Breast epithelium (tissue), 4 donors: ENCODE measurements at regions not wholly inside any gene's neighbourhood (a gene's known extent, or its start where the extent isn't known, plus 50 kb on each side); places are given as distances from the start of the nearest gene placed in this dataset.

Source experiments
- DNase-seq, 2 donors: peaks; one replicate each; pipeline ENCODE4 v3.0.0-alpha.2; 2019; ENCODE audit warnings: low spot score in 2 of 2
- H3K27ac ChIP-seq, 2 donors: fragments of 200-600 bp; sonication (generic) in 1 of 2; one replicate each; pipeline ENCODE4 v1.5.1; 2016 to 2019; ENCODE audit warnings: mild to moderate bottlenecking in 1 of 2
- H3K27me3 ChIP-seq, 2 donors: fragments of 200-600 bp; sonication (generic) in 1 of 2; one replicate each; pipeline versions ENCODE4 v1.5.1 to v1.6.0; 2017 to 2019; ENCODE audit warnings: control low read depth in 1 of 2, mild to moderate bottlenecking in 1 of 2
- H3K36me3 ChIP-seq: fragments of 200-600 bp; one replicate; pipeline ENCODE4 v1.5.1; 2019
- H3K4me1 ChIP-seq, 2 donors: fragments of 200-600 bp; sonication (generic); one replicate each; pipeline ENCODE4 v1.5.1; 2016 to 2019; ENCODE audit warnings: control low read depth in 1 of 2
- H3K4me3 ChIP-seq, 3 donors: fragments of 200-600 bp; sonication (generic); 1 replicate in 2 of 3; 2 replicates in 1 of 3; pipeline ENCODE4 v1.5.1; 2016 to 2019; ENCODE audit warnings: mild to moderate bottlenecking in 3 of 3, moderate library complexity in 2 of 3
- H3K9me3 ChIP-seq, 2 donors: fragments of 200-600 bp; sonication (generic) in 1 of 2; one replicate each; pipeline ENCODE4 v1.5.1; 2016 to 2019; ENCODE audit warnings: control low read depth in 1 of 2
- POLR2A ChIP-seq: fragments of 450-650 bp; IDR thresholded peaks from one replicate; pipeline ENCODE4 v1.6.1; 2016; ENCODE audit warnings: antibody characterized with exemption, mild to moderate bottlenecking, moderate library complexity
- POLR2AphosphoS5 ChIP-seq, 3 donors: sonication (generic); formaldehyde crosslinking; IDR thresholded peaks; one replicate each; pipeline ENCODE4 v1.6.1; 2017; ENCODE audit warnings: antibody characterized with exemption in 3 of 3
- intact Hi-C: fragments of 100-400 bp; cut with DNase I; formaldehyde crosslinking; loops from one replicate; pipeline ENCODE4 v1.15.1; 2023; ENCODE audit warnings: low total_unique reads
- TF ChIP-seq, protein P1 (sequence below), 3 donors: fragments of 450-650 bp; IDR thresholded peaks; one replicate each; pipeline ENCODE4 v1.5.1; 2016 to 2017; ENCODE audit warnings: antibody characterized with exemption in 3 of 3, mild to moderate bottlenecking in 3 of 3, moderate library complexity in 3 of 3

DNA sequence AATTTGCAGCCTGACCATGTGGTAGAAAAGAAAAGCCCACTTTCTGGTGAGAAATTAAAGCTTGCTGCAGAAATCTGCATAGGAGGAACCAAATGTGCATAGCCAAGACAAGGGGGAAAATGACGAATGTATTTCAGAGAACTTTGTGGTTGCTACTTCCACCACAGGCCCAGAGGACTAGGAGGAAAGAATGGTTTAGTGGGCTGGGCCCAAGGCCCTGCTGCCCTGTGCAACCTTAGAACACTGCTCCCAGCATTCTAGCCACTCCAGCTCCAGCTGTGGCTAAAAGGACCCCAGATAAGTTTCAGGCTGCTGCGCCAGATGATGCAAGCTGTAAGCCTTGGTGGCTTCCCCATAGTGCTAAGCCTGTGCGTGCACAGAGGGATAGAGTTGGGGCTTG lies 764.3 kb downstream of the SLC6A15 start:
- TF ChIP-seq, protein P1, sequence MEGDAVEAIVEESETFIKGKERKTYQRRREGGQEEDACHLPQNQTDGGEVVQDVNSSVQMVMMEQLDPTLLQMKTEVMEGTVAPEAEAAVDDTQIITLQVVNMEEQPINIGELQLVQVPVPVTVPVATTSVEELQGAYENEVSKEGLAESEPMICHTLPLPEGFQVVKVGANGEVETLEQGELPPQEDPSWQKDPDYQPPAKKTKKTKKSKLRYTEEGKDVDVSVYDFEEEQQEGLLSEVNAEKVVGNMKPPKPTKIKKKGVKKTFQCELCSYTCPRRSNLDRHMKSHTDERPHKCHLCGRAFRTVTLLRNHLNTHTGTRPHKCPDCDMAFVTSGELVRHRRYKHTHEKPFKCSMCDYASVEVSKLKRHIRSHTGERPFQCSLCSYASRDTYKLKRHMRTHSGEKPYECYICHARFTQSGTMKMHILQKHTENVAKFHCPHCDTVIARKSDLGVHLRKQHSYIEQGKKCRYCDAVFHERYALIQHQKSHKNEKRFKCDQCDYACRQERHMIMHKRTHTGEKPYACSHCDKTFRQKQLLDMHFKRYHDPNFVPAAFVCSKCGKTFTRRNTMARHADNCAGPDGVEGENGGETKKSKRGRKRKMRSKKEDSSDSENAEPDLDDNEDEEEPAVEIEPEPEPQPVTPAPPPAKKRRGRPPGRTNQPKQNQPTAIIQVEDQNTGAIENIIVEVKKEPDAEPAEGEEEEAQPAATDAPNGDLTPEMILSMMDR (IDR thresholded peaks at IDR 0.05), result no peak
- TF ChIP-seq POLR2AphosphoS5 (IDR thresholded peaks at IDR 0.05), result no peak
- TF ChIP-seq POLR2A, result no peak
- H3K4me1 ChIP-seq, result no peaks in the 10 kb centered on the region
- no peak overlapping the region for H3K27ac ChIP-seq
- H3K9me3 ChIP-seq, result peaks cover 6 to 7% of the 10 kb centered on the region in 2 donors
- DNase-seq, result no peak
- H3K4me3 ChIP-seq, result no peak overlapping the region
- no peaks in the 10 kb centered on the region for H3K36me3 ChIP-seq
- H3K27me3 ChIP-seq, result no peaks in the 10 kb centered on the region
- intact Hi-C loops, result no loop called here

DNA sequence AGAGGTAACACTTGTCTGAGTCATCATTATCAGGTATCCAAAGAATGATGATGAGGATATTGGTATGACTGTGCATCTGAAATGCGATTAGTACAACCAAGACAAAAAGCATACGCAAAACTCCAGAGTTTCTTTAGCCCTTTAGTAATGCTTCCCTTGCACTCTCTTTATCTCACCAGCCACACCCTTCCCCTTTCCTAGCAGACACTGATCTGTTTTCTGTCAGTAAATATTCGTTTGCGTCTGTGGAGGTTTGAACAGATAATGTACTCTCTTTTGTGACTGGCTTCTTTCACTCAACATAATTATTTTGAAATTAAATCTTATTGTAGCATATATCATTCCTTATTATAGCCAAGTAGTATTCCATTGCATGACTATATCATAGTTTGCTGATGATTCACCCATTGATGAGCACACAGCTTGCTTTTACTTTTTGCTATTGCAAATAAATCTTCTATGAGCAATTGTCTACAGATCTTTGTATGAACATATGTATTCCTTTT lies 775.7 kb downstream of the SLC6A15 start:
- H3K27me3 ChIP-seq, result no peaks in the 10 kb centered on the region
- no peaks in the 10 kb centered on the region for H3K36me3 ChIP-seq
- intact Hi-C loops, result no loop called here
- H3K9me3 ChIP-seq, result no peaks in the 10 kb centered on the region
- no peak for DNase-seq
- H3K4me3 ChIP-seq, result no peak overlapping the region
- H3K27ac ChIP-seq, result no peak overlapping the region
- no peak for TF ChIP-seq POLR2AphosphoS5 (IDR thresholded peaks at IDR 0.05)
- TF ChIP-seq, protein P1 (IDR thresholded peaks at IDR 0.05), result no peak
- no peak for TF ChIP-seq POLR2A
- H3K4me1 ChIP-seq, result no peaks in the 10 kb centered on the region

DNA sequence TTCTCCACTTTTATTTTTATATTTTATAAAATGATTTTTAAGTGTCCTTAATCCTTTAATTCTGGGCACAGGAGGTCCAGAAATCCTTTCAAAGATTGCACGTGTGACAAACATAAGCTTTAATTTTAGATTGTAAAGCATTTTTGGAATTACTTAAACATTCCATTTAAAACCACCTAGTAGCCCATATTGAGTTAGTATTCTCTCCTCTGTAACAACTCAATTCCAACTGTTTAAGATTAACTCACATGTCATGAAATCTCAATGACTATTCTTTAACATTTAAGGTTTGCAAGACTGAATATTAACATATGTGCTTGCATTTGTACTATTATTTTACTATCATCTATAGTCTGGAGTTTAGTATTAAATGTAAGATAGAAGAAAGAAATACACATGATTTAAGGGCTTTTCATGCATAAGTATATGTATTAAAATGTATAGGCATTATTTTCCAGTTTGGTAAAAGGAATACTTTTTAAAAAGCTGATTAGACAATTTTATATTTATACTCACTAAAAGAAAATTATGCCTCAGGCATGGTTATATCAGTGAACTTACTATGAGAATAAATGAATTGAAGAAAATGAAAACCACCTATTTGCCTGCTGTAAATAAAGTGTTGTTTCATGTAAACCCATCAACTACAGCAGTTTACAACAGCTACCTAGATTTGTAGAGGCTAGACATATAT lies 776.9 kb downstream of the SLC6A15 start:
- TF ChIP-seq POLR2AphosphoS5 (IDR thresholded peaks at IDR 0.05) (no peak), POLR2A (no peak)
- TF ChIP-seq, protein P1 (IDR thresholded peaks at IDR 0.05), result no peak
- H3K36me3 ChIP-seq, result no peaks in the 10 kb centered on the region
- no peaks in the 10 kb centered on the region for H3K27me3 ChIP-seq
- intact Hi-C loops, result no loop called here
- no peak for DNase-seq
- no peaks in the 10 kb centered on the region for H3K9me3 ChIP-seq
- no peak overlapping the region for H3K4me3 ChIP-seq
- no peaks in the 10 kb centered on the region for H3K4me1 ChIP-seq
- H3K27ac ChIP-seq, result no peak overlapping the region

DNA sequence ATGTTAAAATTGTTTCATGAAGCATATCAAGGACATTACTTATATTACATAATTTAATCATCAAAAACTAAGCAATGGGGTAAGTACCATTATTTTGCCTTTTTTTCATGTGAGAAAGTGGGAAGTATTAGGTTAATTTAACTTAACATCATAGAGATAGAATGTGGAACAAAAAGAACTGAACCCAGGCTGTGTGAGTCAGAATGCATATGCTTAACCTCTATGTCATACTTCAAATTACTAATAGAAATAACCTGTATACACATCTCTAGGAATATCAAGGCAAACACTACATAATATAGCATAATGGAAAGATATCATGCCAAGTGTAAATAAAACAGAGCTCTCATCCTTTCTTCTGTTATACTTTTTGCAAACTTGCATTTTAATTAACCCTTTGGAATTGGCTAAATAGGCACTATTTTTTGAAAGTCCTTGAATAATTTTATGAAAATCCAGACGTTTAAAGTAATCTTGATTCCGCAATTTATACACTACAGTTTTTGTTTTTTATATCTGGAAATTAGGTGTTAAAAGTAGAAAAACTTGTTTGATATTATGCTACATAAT lies 777.7 kb downstream of the SLC6A15 start:
- Histone ChIP-seq H3K27me3 (no peaks in the 10 kb centered on the region), H3K9me3 (no peaks in the 10 kb centered on the region), H3K36me3 (no peaks in the 10 kb centered on the region), H3K4me3 (no peak overlapping the region), H3K4me1 (no peaks in the 10 kb centered on the region), H3K27ac (no peak overlapping the region)
- no peak for DNase-seq
- intact Hi-C loops, result no loop called here
- TF ChIP-seq POLR2AphosphoS5 (IDR thresholded peaks at IDR 0.05) (no peak), POLR2A (no peak)
- TF ChIP-seq, protein P1 (IDR thresholded peaks at IDR 0.05), result no peak

DNA sequence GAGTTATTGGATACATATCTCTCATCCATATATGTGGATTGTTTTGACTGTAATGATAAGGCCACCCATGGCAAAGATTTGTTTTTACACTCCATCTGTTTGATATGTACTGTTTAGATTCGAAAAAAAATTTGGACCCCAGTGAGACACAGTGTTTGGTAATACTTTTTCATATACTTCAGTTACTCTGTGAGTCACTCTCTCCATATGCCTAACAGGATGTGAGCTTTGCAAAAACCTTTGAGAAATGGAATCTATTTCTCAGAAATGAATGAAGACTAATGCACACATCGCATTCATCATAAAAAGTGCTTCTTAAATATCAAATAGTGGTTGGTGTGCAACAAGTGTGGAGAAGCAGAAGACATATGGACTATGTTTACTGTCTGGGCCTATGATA lies 781.5 kb downstream of the SLC6A15 start:
- no peaks in the 10 kb centered on the region for H3K9me3 ChIP-seq
- H3K27ac ChIP-seq, result no peak overlapping the region
- no peaks in the 10 kb centered on the region for H3K27me3 ChIP-seq
- H3K4me3 ChIP-seq, result no peak overlapping the region
- no peaks in the 10 kb centered on the region for H3K4me1 ChIP-seq
- DNase-seq, result no peak
- H3K36me3 ChIP-seq, result no peaks in the 10 kb centered on the region
- TF ChIP-seq, protein P1 (IDR thresholded peaks at IDR 0.05), result no peak
- no peak for TF ChIP-seq POLR2AphosphoS5 (IDR thresholded peaks at IDR 0.05)
- TF ChIP-seq POLR2A, result no peak
- intact Hi-C loops, result no loop called here
